GM12878 (cell line): ENCODE measurements at regions not wholly inside any gene's neighbourhood (a gene's known extent, or its start where the extent isn't known, plus 50 kb on each side); places are given as distances from the start of the nearest gene placed in this dataset.

Experiments
- ATAC-seq: fragments of 200-7000 bp; cut with Tn5 transposase; 3 replicates; pipeline ENCODE4 v1.9.1; 2020; ENCODE audit warnings: mild to moderate bottlenecking, moderate library complexity
- BruUV-seq: library from RNA; stranded (reverse); fragments of 400-500 nt; replicated peaks from 2 replicates; lab custom pipeline; 2021; lab: Mats Ljungman, UMichigan
- CTCF ChIA-PET: fragments of 300-600 bp; sonication (Branson Sonifier 250); formaldehyde crosslinking; extraction: SDS; loops from one replicate; lab custom pipeline; 2021; ENCODE audit warnings: inconsistent platforms; lab: Yijun Ruan, JAX
- POLR2A ChIA-PET: fragments of 350-600 bp; formaldehyde crosslinking; extraction: SDS; loops from one replicate; lab custom pipeline; 2021; ENCODE audit warnings: inconsistent platforms; lab: Charles Lee
- RAD21 ChIA-PET: fragments of 300-600 bp; sonication (Branson Sonifier 250); formaldehyde crosslinking; loops from one replicate; lab custom pipeline; 2023; ENCODE audit warnings: antibody characterized with exemption; ENCODE audit not compliant: unreplicated experiment; lab: Charles Lee
- SMC1A ChIA-PET: fragments of 300-600 bp; sonication (Branson Sonifier 250); formaldehyde crosslinking; loops from one replicate; lab custom pipeline; 2023; ENCODE audit not compliant: unreplicated experiment, uncharacterized antibody; lab: Charles Lee
- DNase-seq: peaks from one replicate; pipeline ENCODE4 v3.0.0-alpha.2; 2011; ENCODE audit warnings: low read depth, low spot score
- FAIRE-seq: peaks from 3 replicates; lab custom pipeline; 2011; peaks lifted over from hg19 to GRCh38; lab: Jason Lieb, UNC
- H2AFZ ChIP-seq: 2 replicates; pipeline ENCODE4 v1.6.0; 2011; ENCODE audit warnings: low read depth, low read length, control low read depth; ENCODE audit not compliant: control insufficient read depth
- H3K27ac ChIP-seq: 2 replicates; pipeline ENCODE4 v1.5.1; 2011; ENCODE audit warnings: control low read depth; ENCODE audit not compliant: control insufficient read depth, insufficient read depth
- H3K27me3 ChIP-seq, 2 experiments: replicated peaks in 1 of 2; 2 replicates each; pipeline versions ENCODE4 v1.6.0 to v1.6.1; 2011; ENCODE audit warnings: low read length in 1 of 2; ENCODE audit not compliant: control insufficient read depth in 2 of 2, insufficient read depth in 2 of 2
- H3K36me3 ChIP-seq, 2 experiments: 2 replicates each; pipeline ENCODE4 v1.5.1; 2011; ENCODE audit warnings: low read length in 1 of 2; ENCODE audit not compliant: control insufficient read depth in 2 of 2, insufficient read depth in 2 of 2
- H3K4me1 ChIP-seq: 2 replicates; pipeline ENCODE4 v1.6.1; 2011; ENCODE audit warnings: mild to moderate bottlenecking, low read length, moderate library complexity, mixed read lengths; ENCODE audit not compliant: control insufficient read depth, insufficient read depth
- H3K4me2 ChIP-seq: 2 replicates; pipeline ENCODE4 v1.6.0; 2011; ENCODE audit warnings: control low read depth; ENCODE audit not compliant: control insufficient read depth, insufficient read depth
- H3K4me3 ChIP-seq: fragments of 200-600 bp; sonication (generic); 2 replicates; pipeline ENCODE4 v1.5.1; 2016
- H3K79me2 ChIP-seq: 2 replicates; pipeline ENCODE4 v1.6.0; 2011; ENCODE audit warnings: low read length; ENCODE audit not compliant: control insufficient read depth, insufficient read depth
- H3K9ac ChIP-seq: 2 replicates; pipeline ENCODE4 v1.8.0; 2011; ENCODE audit warnings: low read length, control low read depth, mixed read lengths; ENCODE audit not compliant: control insufficient read depth, insufficient read depth
- H3K9me3 ChIP-seq: replicated peaks from 3 replicates; pipeline ENCODE4 v1.5.1; 2011; ENCODE audit warnings: mild to moderate bottlenecking, low read length; ENCODE audit not compliant: control insufficient read depth, insufficient read depth
- H4K20me1 ChIP-seq: 2 replicates; pipeline ENCODE4 v1.6.0; 2011; ENCODE audit not compliant: control insufficient read depth, insufficient read depth
- ASH2L ChIP-seq: fragments of 300-600, 200-600 bp; sonication (generic); IDR thresholded peaks from 2 replicates; pipeline ENCODE4 v1.6.1; 2017; ENCODE audit warnings: low read depth, mild to moderate bottlenecking, borderline replicate concordance
- BCL11A ChIP-seq: IDR thresholded peaks from 2 replicates; pipeline ENCODE4 v1.6.1; 2011; ENCODE audit warnings: low read depth, low read length
- BRCA1 ChIP-seq: IDR thresholded peaks from 2 replicates; pipeline ENCODE4 v1.6.1; 2011; ENCODE audit warnings: low read depth, low read length, improper control_type of control experiment
- E2F8 ChIP-seq: fragments of 450-650 bp; IDR thresholded peaks from 2 replicates; pipeline ENCODE4 v1.6.1; 2018; ENCODE audit warnings: mild to moderate bottlenecking, low read depth, moderate library complexity; ENCODE audit not compliant: partially characterized antibody
- EZH2 ChIP-seq: IDR thresholded peaks from 2 replicates; pipeline ENCODE4 v1.6.1; 2012; ENCODE audit warnings: low read depth, mild to moderate bottlenecking, control low read depth, inconsistent platforms, low read length, borderline replicate concordance; ENCODE audit not compliant: control insufficient read depth
- HDGF ChIP-seq: fragments of 450-650 bp; IDR thresholded peaks from 2 replicates; pipeline ENCODE4 v1.6.1; 2016; ENCODE audit warnings: antibody characterized with exemption
- MEF2A ChIP-seq: IDR thresholded peaks from 2 replicates; pipeline ENCODE4 v1.6.1; 2011; ENCODE audit warnings: low read depth, mild to moderate bottlenecking, low read length, moderate library complexity; ENCODE audit not compliant: insufficient read depth
- MTA2 ChIP-seq: fragments of 450-650 bp; IDR thresholded peaks from 2 replicates; pipeline ENCODE4 v1.6.1; 2016; ENCODE audit warnings: low read depth, mild to moderate bottlenecking, moderate library complexity
- POLR2A ChIP-seq: IDR thresholded peaks from 2 replicates; pipeline ENCODE4 v1.6.1; 2011; ENCODE audit warnings: low read depth, mild to moderate bottlenecking, low read length
- RCOR1 ChIP-seq: conservative IDR thresholded peaks from 2 replicates; pipeline ENCODE4 v1.6.1; 2012; ENCODE audit warnings: low read depth, low read length, improper control_type of control experiment
- RELB ChIP-seq: fragments of 450-650 bp; IDR thresholded peaks from 2 replicates; pipeline ENCODE4 v1.6.1; 2017; ENCODE audit warnings: low read depth, mild to moderate bottlenecking, moderate library complexity
- TCF3 ChIP-seq: IDR thresholded peaks from 2 replicates; pipeline ENCODE4 v1.6.1; 2012; ENCODE audit warnings: low read depth, mild to moderate bottlenecking, low read length, borderline replicate concordance; ENCODE audit not compliant: insufficient read depth
- USF1 ChIP-seq: IDR thresholded peaks from 2 replicates; pipeline ENCODE4 v1.6.1; 2011; ENCODE audit warnings: borderline replicate concordance, low read depth, mild to moderate bottlenecking, moderate library complexity, mixed read lengths, low read length; ENCODE audit not compliant: insufficient read depth; ENCODE audit errors: extremely low read length
- WRNIP1 ChIP-seq: IDR thresholded peaks from 2 replicates; pipeline ENCODE4 v1.6.1; 2011; ENCODE audit warnings: low read depth, low read length, improper control_type of control experiment, borderline replicate concordance
- ZNF687 ChIP-seq: fragments of 450-650 bp; IDR thresholded peaks from 2 replicates; pipeline ENCODE4 v1.6.1; 2017; ENCODE audit warnings: mild to moderate bottlenecking, moderate library complexity
- in situ Hi-C: fragments of 300-500 bp; cut with MboI; formaldehyde crosslinking; loops from 9 replicates; pipeline ENCODE4 v1.14.3; 2018; ENCODE audit warnings: mixed read lengths
- intact Hi-C: fragments of 100-400 bp; cut with micrococcal nuclease; formaldehyde crosslinking; loops from one replicate; pipeline ENCODE4 v1.14.2; 2022; ENCODE audit not compliant: unreplicated experiment

GRCh38 chr14:28102001-28102400, 664.6 kb upstream of the FOXG1 start:
- DNase-seq (no peak), ATAC-seq (no peak), FAIRE-seq (no peak)
- ChIA-PET CTCF (no interaction called here), SMC1A (no interaction called here), RAD21 (no interaction called here), POLR2A (no interaction called here)
- BruUV-seq: no TSS peak
- Histone ChIP-seq H3K27me3 (no peaks in the 10 kb centered on the region), H4K20me1 (no peaks in the 10 kb centered on the region), H2AFZ (no peak overlapping the region), H3K4me3 (no peak overlapping the region), H3K4me1 (no peaks in the 10 kb centered on the region), H3K9ac (no peak overlapping the region), H3K4me2 (no peak overlapping the region), H3K9me3 (no peaks in the 10 kb centered on the region), H3K36me3 (no peaks in the 10 kb centered on the region), H3K27ac (no peak overlapping the region), H3K79me2 (no peaks in the 10 kb centered on the region)
- intact Hi-C loops: no loop called here
- in situ Hi-C loops: no loop called here
- no peak for TF ChIP-seq BRCA1
- TF ChIP-seq HDGF: no peak
- TF ChIP-seq MEF2A: no peak
- no peak for TF ChIP-seq EZH2
- no peak for TF ChIP-seq E2F8
- no peak for TF ChIP-seq USF1
- TF ChIP-seq RCOR1: no peak
- no peak for TF ChIP-seq ASH2L
- TF ChIP-seq TCF3: no peak
- TF ChIP-seq WRNIP1: no peak
- no peak for TF ChIP-seq ZNF687
- no peak for TF ChIP-seq POLR2A
- TF ChIP-seq RELB: no peak
- TF ChIP-seq BCL11A: no peak
- no peak for TF ChIP-seq MTA2
